HG03575 (cell line): ENCODE measurements at regions not wholly inside any gene's neighbourhood (a gene's known extent, or its start where the extent isn't known, plus 50 kb on each side); places are given as distances from the start of the nearest gene placed in this dataset.
"Not testable (repeated sequence)": the region's sequence is repeated elsewhere in the genome, so short reads cannot be mapped to it uniquely, and the experiment has no call there.

Source experiments
- ATAC-seq: cut with Tn5 transposase; IDR thresholded peaks from one replicate; pipeline ENCODE4 v1.9.1; 2021; ENCODE audit not compliant: unreplicated experiment, insufficient number of reproducible peaks, low FRiP score; ENCODE audit errors: extremely low read depth

GRCh38 chr16:60295451-60295850 lies 1561.3 kb upstream of the GOT2 start:
- no peak for ATAC-seq

- no peak for ATAC-seq
These were observed 1551.7 kb upstream of the GOT2 start for GRCh38 chr16:60285794-60286193.

- no peak for ATAC-seq
These were observed 1545.0 kb upstream of the GOT2 start for GRCh38 chr16:60279061-60279665.

- ATAC-seq, result no peak
These were observed 1540.4 kb upstream of the GOT2 start for GRCh38 chr16:60274431-60275019.

GRCh38 chr16:60271781-60272180 lies 1537.7 kb upstream of the GOT2 start:
- no peak for ATAC-seq

GRCh38 chr16:60271025-60271771 lies 1537.1 kb upstream of the GOT2 start:
- ATAC-seq, result no peak

- ATAC-seq, result no peak
These were observed 1527.3 kb upstream of the GOT2 start for GRCh38 chr16:60261425-60261824.

- no peak for ATAC-seq
These were observed 1525.8 kb upstream of the GOT2 start for GRCh38 chr16:60259956-60260355.

GRCh38 chr16:60246086-60246485 lies 1512.0 kb upstream of the GOT2 start:
- no peak for ATAC-seq

GRCh38 chr16:60241671-60242070 lies 1507.6 kb upstream of the GOT2 start:
- ATAC-seq, result no peak

GRCh38 chr16:60230666-60231065 lies 1496.5 kb upstream of the GOT2 start:
- no peak for ATAC-seq

GRCh38 chr16:60225541-60225940 lies 1491.4 kb upstream of the GOT2 start:
- ATAC-seq, result no peak

GRCh38 chr16:60217787-60218186 lies 1483.7 kb upstream of the GOT2 start:
- no peak for ATAC-seq

- ATAC-seq, result no peak
These were observed 1480.2 kb upstream of the GOT2 start for GRCh38 chr16:60214311-60214710.

GRCh38 chr16:60206516-60206915 lies 1472.4 kb upstream of the GOT2 start:
- ATAC-seq, result no peak

- ATAC-seq, result no peak
These were observed 1470.1 kb upstream of the GOT2 start for GRCh38 chr16:60204181-60204580.

GRCh38 chr16:60203525-60204124 lies 1469.5 kb upstream of the GOT2 start:
- ATAC-seq, result no peak

- not testable (repeated sequence) for ATAC-seq
These were observed 1466.6 kb upstream of the GOT2 start for GRCh38 chr16:60200729-60201128.

GRCh38 chr16:60200161-60200560 lies 1466.0 kb upstream of the GOT2 start:
- ATAC-seq, result no peak

- no peak for ATAC-seq
These were observed 1465.0 kb upstream of the GOT2 start for GRCh38 chr16:60199150-60199549.
